HepG2 (cell line): ENCODE measurements at regions not wholly inside any gene's neighbourhood (a gene's known extent, or its start where the extent isn't known, plus 50 kb on each side); places are given as distances from the start of the nearest gene placed in this dataset.

Source experiments
- ATAC-seq: fragments of 200-7000 bp; cut with Tn5 transposase; 3 replicates; pipeline ENCODE4 v1.9.1; 2020; ENCODE audit warnings: mild to moderate bottlenecking, moderate library complexity
- BruUV-seq: library from RNA; stranded (reverse); fragments of 400-500 nt; replicated peaks from 2 replicates; lab custom pipeline; 2021; lab: Mats Ljungman, UMichigan
- CTCF ChIA-PET: fragments of 300-600 bp; formaldehyde crosslinking; extraction: SDS; loops from one replicate; lab custom pipeline; 2021; ENCODE audit warnings: low total read pairs, inconsistent platforms, low intra/inter-chr PET ratio; lab: Yijun Ruan, JAX
- POLR2A ChIA-PET: fragments of 350-600 bp; sonication (Branson Sonifier 250); formaldehyde crosslinking; loops from one replicate; lab custom pipeline; 2020; ENCODE audit warnings: antibody characterized with exemption, inconsistent platforms; lab: Yijun Ruan, JAX
- DNase-seq: peaks from one replicate; pipeline ENCODE4 v3.0.0-alpha.2; 2015; ENCODE audit warnings: low spot score
- FAIRE-seq: peaks from 3 replicates; lab custom pipeline; 2011; peaks lifted over from hg19 to GRCh38; lab: Jason Lieb, UNC
- H2AFZ ChIP-seq: one replicate; pipeline ENCODE4 v1.6.1; 2011; ENCODE audit warnings: low read length, inconsistent platforms
- H3K27ac ChIP-seq: fragments of 300-600 bp; 3 replicates; pipeline ENCODE4 v1.8.0; 2011; ENCODE audit warnings: mixed run types, mild to moderate bottlenecking, mixed read lengths, low read length, inconsistent platforms; ENCODE audit not compliant: insufficient read depth; ENCODE audit errors: extremely low read length
- H3K27me3 ChIP-seq, 2 experiments: fragments of 200-600 bp in 1 of 2; 2 replicates in 1 of 2; 3 replicates in 1 of 2; pipeline versions ENCODE4 v1.6.0 to v1.8.0; 2011; ENCODE audit warnings: low read length in 2 of 2, mild to moderate bottlenecking in 2 of 2, moderate library complexity in 2 of 2, inconsistent platforms in 1 of 2; ENCODE audit not compliant: insufficient read depth in 2 of 2, control insufficient read depth in 1 of 2
- H3K36me3 ChIP-seq, 2 experiments: fragments of 200-600 bp in 1 of 2; replicated peaks in 1 of 2; 2 replicates in 1 of 2; 3 replicates in 1 of 2; pipeline versions ENCODE4 v1.5.1 to v1.8.0; 2011; ENCODE audit warnings: low read length in 2 of 2, inconsistent platforms in 1 of 2; ENCODE audit not compliant: insufficient read depth in 2 of 2, control insufficient read depth in 1 of 2
- H3K4me1 ChIP-seq: 2 replicates; pipeline ENCODE4 v1.5.1; 2012; ENCODE audit warnings: low read length, inconsistent platforms; ENCODE audit not compliant: insufficient read depth
- H3K4me2 ChIP-seq: 2 replicates; pipeline ENCODE4 v1.6.0; 2011; ENCODE audit warnings: low read depth, low read length, inconsistent platforms
- H3K4me3 ChIP-seq, 3 experiments: fragments of 200-600 bp in 1 of 3; sonication (generic), shearing (Covaris generic) in 1 of 3; replicated peaks in 1 of 3; 2 replicates each; pipeline ENCODE4 v1.5.1; 2011 to 2016; ENCODE audit warnings: low read length in 3 of 3, inconsistent platforms in 2 of 3, low read depth in 2 of 3, mild to moderate bottlenecking in 2 of 3, control low read depth in 1 of 3, mixed read lengths in 1 of 3; ENCODE audit not compliant: insufficient read depth in 1 of 3
- H3K79me2 ChIP-seq: one replicate; pipeline ENCODE4 v1.6.1; 2011; ENCODE audit warnings: low read length, inconsistent platforms; ENCODE audit not compliant: insufficient read depth
- H3K9ac ChIP-seq: 2 replicates; pipeline ENCODE4 v1.6.0; 2011; ENCODE audit warnings: mild to moderate bottlenecking, low read depth, low read length, inconsistent platforms; ENCODE audit not compliant: insufficient read depth
- H3K9me3 ChIP-seq: 2 replicates; pipeline ENCODE4 v1.5.1; 2012; ENCODE audit warnings: mild to moderate bottlenecking, low read length
- H4K20me1 ChIP-seq: 2 replicates; pipeline ENCODE4 v1.6.0; 2011; ENCODE audit warnings: inconsistent platforms, mild to moderate bottlenecking, low read length, moderate library complexity; ENCODE audit not compliant: insufficient read depth
- EZH2 ChIP-seq: conservative IDR thresholded peaks from 2 replicates; pipeline ENCODE4 v1.6.1; 2012; ENCODE audit warnings: mild to moderate bottlenecking, low read depth, low read length, moderate library complexity
- GLI4 ChIP-seq: sonication (generic); formaldehyde crosslinking; IDR thresholded peaks from 2 replicates; pipeline ENCODE4 v1.5.1; 2020; ENCODE audit warnings: missing genetic modification reagents, mild to moderate bottlenecking, moderate library complexity, borderline replicate concordance
- HNRNPH1 ChIP-seq: fragments of 200-400 bp; formaldehyde crosslinking; optimal IDR thresholded peaks from 2 replicates; pipeline ENCODE3; 2017; ENCODE audit warnings: mild to moderate bottlenecking, low read depth, low read length
- RXRA ChIP-seq: sonication (generic); formaldehyde crosslinking; IDR thresholded peaks from 2 replicates; pipeline ENCODE4 v1.5.1; 2020; ENCODE audit warnings: missing genetic modification reagents
- SETDB1 ChIP-seq: sonication (generic); formaldehyde crosslinking; IDR thresholded peaks from 2 replicates; pipeline ENCODE4 v1.5.1; 2020; ENCODE audit warnings: missing genetic modification reagents, mild to moderate bottlenecking, borderline replicate concordance
- ZC3H4 ChIP-seq: sonication (generic); formaldehyde crosslinking; IDR thresholded peaks from 2 replicates; pipeline ENCODE4 v1.4.0; 2020; ENCODE audit warnings: missing genetic modification reagents, borderline replicate concordance
- ZNF20 ChIP-seq: sonication (generic); formaldehyde crosslinking; IDR thresholded peaks from 2 replicates; pipeline ENCODE4 v1.4.0; 2020; ENCODE audit warnings: mild to moderate bottlenecking, moderate library complexity, missing genetic modification reagents
- ZNF329 ChIP-seq: sonication (generic); formaldehyde crosslinking; IDR thresholded peaks from 2 replicates; pipeline ENCODE4 v1.9.0; 2021; ENCODE audit warnings: low read depth, mild to moderate bottlenecking, missing genetic modification reagents
- ZNF337 ChIP-seq: sonication (generic); formaldehyde crosslinking; IDR thresholded peaks from 2 replicates; pipeline ENCODE4 v1.5.1; 2020; ENCODE audit warnings: missing genetic modification reagents, low read depth, mild to moderate bottlenecking, borderline replicate concordance
- ZNF644 ChIP-seq: IDR thresholded peaks from 2 replicates; pipeline ENCODE4 v1.6.1; 2016; ENCODE audit warnings: low read depth
- WGBS: methylation state at CpG from one replicate; pipeline ENCODE4 v1.1.6; 2017; ENCODE audit warnings: low lambda C conversion rate; 5-methylcytosine and 5-hydroxymethylcytosine counted together
- in situ Hi-C: cut with HindIII; loops from 2 replicates; pipeline ENCODE4 v1.10.0; 2017; ENCODE audit warnings: low pct_unique_long_range_greater_than_20kb; ENCODE audit not compliant: extremely low pct_ligation_motif_present
- intact Hi-C: fragments of 100-400 bp; cut with micrococcal nuclease; formaldehyde crosslinking; loops from one replicate; pipeline ENCODE4 v1.10.0; 2022; ENCODE audit not compliant: unreplicated experiment
- TF ChIP-seq, protein P1 (sequence below): sonication (generic); formaldehyde crosslinking; IDR thresholded peaks from 2 replicates; pipeline ENCODE4 v1.4.0; 2020; ENCODE audit warnings: low read depth, mild to moderate bottlenecking, missing genetic modification reagents
- TF ChIP-seq, protein P2 (sequence below): sonication (generic); formaldehyde crosslinking; IDR thresholded peaks from 2 replicates; pipeline ENCODE4 v1.5.0; 2020; ENCODE audit warnings: missing genetic modification reagents, mild to moderate bottlenecking, borderline replicate concordance
- TF ChIP-seq, protein P3 (sequence below): sonication (generic); formaldehyde crosslinking; IDR thresholded peaks from 2 replicates; pipeline ENCODE4 v1.4.0; 2020; ENCODE audit warnings: missing genetic modification reagents

DNA sequence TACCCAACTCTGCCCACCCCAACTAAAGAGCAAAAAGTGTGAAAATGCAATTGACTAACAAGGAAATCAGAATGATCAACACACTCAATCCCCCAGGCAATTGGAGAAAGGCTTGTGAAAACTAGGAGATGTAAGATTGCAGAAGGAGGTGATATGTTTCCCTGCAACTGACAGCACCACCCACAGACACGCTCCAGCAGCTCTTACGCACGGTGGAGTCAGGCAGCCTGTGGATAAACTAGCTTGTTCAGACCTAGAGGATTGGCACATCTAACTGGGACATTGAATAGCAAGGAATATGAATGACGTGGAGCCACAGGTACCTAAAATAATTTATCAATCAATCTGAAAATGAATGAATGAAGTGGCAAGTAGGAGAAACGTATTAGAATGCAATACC is 125.7 kb upstream of the MYO3A start:
- no peak for DNase-seq
- Histone ChIP-seq H3K4me2 (no peak overlapping the region), H3K9ac (no peak overlapping the region), H3K79me2 (no peaks in the 10 kb centered on the region), H4K20me1 (no peaks in the 10 kb centered on the region), H3K9me3 (no peaks in the 10 kb centered on the region), H3K27ac (no peak overlapping the region), H3K27me3 (no peaks in the 10 kb centered on the region), H3K4me3 (no peak overlapping the region), H3K4me1 (no peaks in the 10 kb centered on the region), H2AFZ (no peak overlapping the region), H3K36me3 (no peaks in the 10 kb centered on the region)
- ChIA-PET CTCF (no interaction called here), POLR2A (no interaction called here)
- intact Hi-C loops (no loop called here), in situ Hi-C loops (no loop called here)
- no peak for FAIRE-seq
- ATAC-seq: no peak
- 5% methylated on average over 5 of the region's 5 CpGs for WGBS
- BruUV-seq: no TSS peak
- no peak for TF ChIP-seq EZH2
- no peak for TF ChIP-seq ZNF20
- TF ChIP-seq ZNF644: no peak
- TF ChIP-seq, protein P1, sequence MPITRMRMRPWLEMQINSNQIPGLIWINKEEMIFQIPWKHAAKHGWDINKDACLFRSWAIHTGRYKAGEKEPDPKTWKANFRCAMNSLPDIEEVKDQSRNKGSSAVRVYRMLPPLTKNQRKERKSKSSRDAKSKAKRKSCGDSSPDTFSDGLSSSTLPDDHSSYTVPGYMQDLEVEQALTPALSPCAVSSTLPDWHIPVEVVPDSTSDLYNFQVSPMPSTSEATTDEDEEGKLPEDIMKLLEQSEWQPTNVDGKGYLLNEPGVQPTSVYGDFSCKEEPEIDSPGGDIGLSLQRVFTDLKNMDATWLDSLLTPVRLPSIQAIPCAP: no peak
- TF ChIP-seq SETDB1 (CRISPR knock-in tag): no peak
- no peak for TF ChIP-seq ZNF337 (CRISPR knock-in tag)
- TF ChIP-seq ZC3H4 (CRISPR knock-in tag): no peak
- TF ChIP-seq HNRNPH1: no peak
- TF ChIP-seq, protein P2, sequence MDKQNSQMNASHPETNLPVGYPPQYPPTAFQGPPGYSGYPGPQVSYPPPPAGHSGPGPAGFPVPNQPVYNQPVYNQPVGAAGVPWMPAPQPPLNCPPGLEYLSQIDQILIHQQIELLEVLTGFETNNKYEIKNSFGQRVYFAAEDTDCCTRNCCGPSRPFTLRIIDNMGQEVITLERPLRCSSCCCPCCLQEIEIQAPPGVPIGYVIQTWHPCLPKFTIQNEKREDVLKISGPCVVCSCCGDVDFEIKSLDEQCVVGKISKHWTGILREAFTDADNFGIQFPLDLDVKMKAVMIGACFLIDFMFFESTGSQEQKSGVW (CRISPR knock-in tag): no peak
- no peak for TF ChIP-seq ZNF329
- TF ChIP-seq RXRA (CRISPR knock-in tag): no peak
- TF ChIP-seq GLI4 (CRISPR knock-in tag): no peak
- TF ChIP-seq, protein P3, sequence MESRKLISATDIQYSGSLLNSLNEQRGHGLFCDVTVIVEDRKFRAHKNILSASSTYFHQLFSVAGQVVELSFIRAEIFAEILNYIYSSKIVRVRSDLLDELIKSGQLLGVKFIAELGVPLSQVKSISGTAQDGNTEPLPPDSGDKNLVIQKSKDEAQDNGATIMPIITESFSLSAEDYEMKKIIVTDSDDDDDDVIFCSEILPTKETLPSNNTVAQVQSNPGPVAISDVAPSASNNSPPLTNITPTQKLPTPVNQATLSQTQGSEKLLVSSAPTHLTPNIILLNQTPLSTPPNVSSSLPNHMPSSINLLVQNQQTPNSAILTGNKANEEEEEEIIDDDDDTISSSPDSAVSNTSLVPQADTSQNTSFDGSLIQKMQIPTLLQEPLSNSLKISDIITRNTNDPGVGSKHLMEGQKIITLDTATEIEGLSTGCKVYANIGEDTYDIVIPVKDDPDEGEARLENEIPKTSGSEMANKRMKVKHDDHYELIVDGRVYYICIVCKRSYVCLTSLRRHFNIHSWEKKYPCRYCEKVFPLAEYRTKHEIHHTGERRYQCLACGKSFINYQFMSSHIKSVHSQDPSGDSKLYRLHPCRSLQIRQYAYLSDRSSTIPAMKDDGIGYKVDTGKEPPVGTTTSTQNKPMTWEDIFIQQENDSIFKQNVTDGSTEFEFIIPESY: no peak
